HEK293 (cell line): ENCODE measurements at regions not wholly inside any gene's neighbourhood (a gene's known extent, or its start where the extent isn't known, plus 50 kb on each side); places are given as distances from the start of the nearest gene placed in this dataset.

Source experiments
- CTCF ChIA-PET: fragments of 350-600 bp; formaldehyde crosslinking; extraction: SDS; loops from one replicate; lab custom pipeline; 2021; ENCODE audit warnings: antibody characterized with exemption; lab: Yijun Ruan, JAX
- POLR2A ChIA-PET: fragments of 300-600 bp; formaldehyde crosslinking; extraction: SDS; loops from one replicate; lab custom pipeline; 2020; ENCODE audit warnings: antibody characterized with exemption, inconsistent platforms; lab: Yijun Ruan, JAX
- H3K27ac ChIP-seq: fragments of 200-500 bp; sonication (Bioruptor generic); 2 replicates; pipeline ENCODE4 v1.5.1; 2014; ENCODE audit warnings: low read depth, low read length, control low read depth, inconsistent platforms; ENCODE audit errors: extremely low read depth
- H3K36me3 ChIP-seq, 2 experiments: fragments of 200-500 bp in 1 of 2; sonication (Bioruptor generic) in 1 of 2; 1 replicate in 1 of 2; 2 replicates in 1 of 2; pipeline ENCODE4 v1.5.1; 2014 to 2017; ENCODE audit warnings: inconsistent platforms in 2 of 2, low read length in 2 of 2; ENCODE audit not compliant: control insufficient read depth in 2 of 2, insufficient read depth in 1 of 2
- H3K4me1 ChIP-seq: fragments of 200-500 bp; sonication (Bioruptor generic); 2 replicates; pipeline ENCODE4 v1.5.1; 2014; ENCODE audit warnings: mild to moderate bottlenecking, low read length, inconsistent platforms; ENCODE audit not compliant: control insufficient read depth, insufficient read depth
- H3K4me3 ChIP-seq: 2 replicates; pipeline ENCODE4 v1.5.1; 2011; ENCODE audit warnings: low read depth, mild to moderate bottlenecking, control low read depth, low read length, moderate library complexity
- H3K9me3 ChIP-seq: fragments of 200-500 bp; sonication (Bioruptor generic); 2 replicates; pipeline ENCODE4 v1.5.1; 2014; ENCODE audit warnings: low read depth, low read length, inconsistent platforms; ENCODE audit not compliant: control insufficient read depth, insufficient read depth
- MYNN ChIP-seq: fragments of 450-650 bp; formaldehyde crosslinking; IDR thresholded peaks from 2 replicates; pipeline ENCODE4 v1.5.1; 2016; ENCODE audit warnings: missing biosample characterization, missing genetic modification characterization, borderline replicate concordance
- ZBTB17 ChIP-seq: fragments of 450-650 bp; formaldehyde crosslinking; IDR thresholded peaks from 2 replicates; pipeline ENCODE4 v1.5.1; 2016; ENCODE audit warnings: missing biosample characterization, missing genetic modification characterization
- ZBTB26 ChIP-seq: fragments of 450-650 bp; formaldehyde crosslinking; optimal IDR thresholded peaks from 2 replicates; pipeline ENCODE3; 2016; ENCODE audit warnings: missing biosample characterization, mild to moderate bottlenecking, missing genetic modification characterization
- ZEB2 ChIP-seq: fragments of 450-650 bp; formaldehyde crosslinking; IDR thresholded peaks from 2 replicates; pipeline ENCODE4 v1.5.1; 2016; ENCODE audit warnings: missing biosample characterization, missing genetic modification characterization
- ZFP37 ChIP-seq: fragments of 450-650 bp; formaldehyde crosslinking; IDR thresholded peaks from 2 replicates; pipeline ENCODE4 v1.5.1; 2016; ENCODE audit warnings: missing biosample characterization, missing genetic modification characterization
- ZNF112 ChIP-seq: fragments of 450-650 bp; formaldehyde crosslinking; IDR thresholded peaks from 2 replicates; pipeline ENCODE4 v1.5.0; 2017; ENCODE audit warnings: missing biosample characterization, missing genetic modification characterization
- ZNF16 ChIP-seq: fragments of 450-650 bp; formaldehyde crosslinking; IDR thresholded peaks from 2 replicates; pipeline ENCODE4 v1.5.1; 2016; ENCODE audit warnings: low read depth, missing biosample characterization, missing genetic modification characterization
- ZNF169 ChIP-seq: fragments of 450-650 bp; formaldehyde crosslinking; IDR thresholded peaks from 2 replicates; pipeline ENCODE4 v1.5.1; 2016; ENCODE audit warnings: missing biosample characterization, missing genetic modification characterization
- ZNF24 ChIP-seq: fragments of 450-650 bp; formaldehyde crosslinking; IDR thresholded peaks from 2 replicates; pipeline ENCODE4 v1.5.1; 2016; ENCODE audit warnings: missing biosample characterization, missing genetic modification characterization
- ZNF433 ChIP-seq: fragments of 450-650 bp; formaldehyde crosslinking; IDR thresholded peaks from 2 replicates; pipeline ENCODE4 v1.5.1; 2016; ENCODE audit warnings: missing biosample characterization, missing genetic modification characterization, low read depth
- ZNF501 ChIP-seq: fragments of 450-650 bp; formaldehyde crosslinking; IDR thresholded peaks from 2 replicates; pipeline ENCODE4 v1.5.1; 2016; ENCODE audit warnings: missing biosample characterization, missing genetic modification characterization
- ZNF529 ChIP-seq: fragments of 450-650 bp; formaldehyde crosslinking; IDR thresholded peaks from 2 replicates; pipeline ENCODE4 v1.5.1; 2017; ENCODE audit warnings: missing genetic modification characterization, missing biosample characterization; ENCODE audit not compliant: insufficient replicate concordance
- ZNF549 ChIP-seq: fragments of 450-650 bp; IDR thresholded peaks from 2 replicates; pipeline ENCODE4 v1.5.1; 2018; ENCODE audit warnings: missing biosample characterization, missing genetic modification characterization, mild to moderate bottlenecking, inconsistent platforms, moderate library complexity
- ZNF664 ChIP-seq: fragments of 450-650 bp; formaldehyde crosslinking; IDR thresholded peaks from 2 replicates; pipeline ENCODE4 v1.5.1; 2016; ENCODE audit warnings: missing biosample characterization, missing genetic modification characterization
- ZNF701 ChIP-seq: fragments of 450-650 bp; formaldehyde crosslinking; IDR thresholded peaks from 2 replicates; pipeline ENCODE4 v1.5.1; 2016; ENCODE audit warnings: missing biosample characterization, missing genetic modification characterization
- ZNF704 ChIP-seq: fragments of 450-650 bp; formaldehyde crosslinking; IDR thresholded peaks from 2 replicates; pipeline ENCODE4 v1.5.1; 2016; ENCODE audit warnings: missing biosample characterization, missing genetic modification characterization
- ZNF76 ChIP-seq: fragments of 450-650 bp; formaldehyde crosslinking; IDR thresholded peaks from 2 replicates; pipeline ENCODE4; 2016; ENCODE audit warnings: low read depth, missing biosample characterization, missing genetic modification characterization, borderline replicate concordance
- ZSCAN16 ChIP-seq: fragments of 450-650 bp; formaldehyde crosslinking; IDR thresholded peaks from 2 replicates; pipeline ENCODE4 v1.5.1; 2016; ENCODE audit warnings: missing biosample characterization, missing genetic modification characterization
- TF ChIP-seq, protein P1 (sequence below): sonication (generic); formaldehyde crosslinking; IDR thresholded peaks from 2 replicates; pipeline ENCODE4 v1.8.1; 2022; ENCODE audit warnings: mild to moderate bottlenecking, moderate library complexity, missing genetic modification reagents
- TF ChIP-seq, protein P2 (sequence below): IDR thresholded peaks from 2 replicates; pipeline ENCODE4 v1.6.1; 2011; ENCODE audit warnings: mild to moderate bottlenecking, low read depth, low read length, borderline replicate concordance
- TF ChIP-seq, protein P3 (sequence below): fragments of 450-650 bp; formaldehyde crosslinking; conservative IDR thresholded peaks from 2 replicates; pipeline ENCODE4 v1.5.1; 2016; ENCODE audit warnings: low read depth, missing biosample characterization, missing genetic modification characterization

- no peak for TF ChIP-seq ZNF433
- no peak for TF ChIP-seq ZNF169 (tag by site-specific recombination)
Observed at GRCh38 chr10:52645187-52645758, 127.3 kb downstream of the MBL2 start (continued).

- no peak overlapping the region for H3K4me3 ChIP-seq
- H3K9me3 ChIP-seq: no peaks in the 10 kb centered on the region
- TF ChIP-seq ZNF701 (tag by site-specific recombination) (no peak), ZNF24 (no peak), ZNF16 (tag by site-specific recombination) (no peak), ZNF704 (tag by site-specific recombination) (no peak), ZNF529 (tag by site-specific recombination) (no peak), ZNF664 (tag by site-specific recombination) (no peak), ZNF501 (no peak), ZNF549 (tag by site-specific recombination) (no peak), ZFP37 (tag by site-specific recombination) (no peak), ZSCAN16 (tag by site-specific recombination) (no peak), ZBTB17 (no peak), ZBTB26 (tag by site-specific recombination) (no peak), ZNF112 (tag by site-specific recombination) (no peak), MYNN (tag by site-specific recombination) (no peak), ZEB2 (tag by site-specific recombination) (no peak), ZNF76 (no peak)
- TF ChIP-seq, protein P1, sequence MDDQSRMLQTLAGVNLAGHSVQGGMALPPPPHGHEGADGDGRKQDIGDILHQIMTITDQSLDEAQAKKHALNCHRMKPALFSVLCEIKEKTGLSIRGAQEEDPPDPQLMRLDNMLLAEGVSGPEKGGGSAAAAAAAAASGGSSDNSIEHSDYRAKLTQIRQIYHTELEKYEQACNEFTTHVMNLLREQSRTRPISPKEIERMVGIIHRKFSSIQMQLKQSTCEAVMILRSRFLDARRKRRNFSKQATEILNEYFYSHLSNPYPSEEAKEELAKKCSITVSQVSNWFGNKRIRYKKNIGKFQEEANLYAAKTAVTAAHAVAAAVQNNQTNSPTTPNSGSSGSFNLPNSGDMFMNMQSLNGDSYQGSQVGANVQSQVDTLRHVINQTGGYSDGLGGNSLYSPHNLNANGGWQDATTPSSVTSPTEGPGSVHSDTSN (CRISPR knock-in tag): no peak
- TF ChIP-seq, protein P2, sequence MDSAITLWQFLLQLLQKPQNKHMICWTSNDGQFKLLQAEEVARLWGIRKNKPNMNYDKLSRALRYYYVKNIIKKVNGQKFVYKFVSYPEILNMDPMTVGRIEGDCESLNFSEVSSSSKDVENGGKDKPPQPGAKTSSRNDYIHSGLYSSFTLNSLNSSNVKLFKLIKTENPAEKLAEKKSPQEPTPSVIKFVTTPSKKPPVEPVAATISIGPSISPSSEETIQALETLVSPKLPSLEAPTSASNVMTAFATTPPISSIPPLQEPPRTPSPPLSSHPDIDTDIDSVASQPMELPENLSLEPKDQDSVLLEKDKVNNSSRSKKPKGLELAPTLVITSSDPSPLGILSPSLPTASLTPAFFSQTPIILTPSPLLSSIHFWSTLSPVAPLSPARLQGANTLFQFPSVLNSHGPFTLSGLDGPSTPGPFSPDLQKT: no peak
- TF ChIP-seq, protein P3, sequence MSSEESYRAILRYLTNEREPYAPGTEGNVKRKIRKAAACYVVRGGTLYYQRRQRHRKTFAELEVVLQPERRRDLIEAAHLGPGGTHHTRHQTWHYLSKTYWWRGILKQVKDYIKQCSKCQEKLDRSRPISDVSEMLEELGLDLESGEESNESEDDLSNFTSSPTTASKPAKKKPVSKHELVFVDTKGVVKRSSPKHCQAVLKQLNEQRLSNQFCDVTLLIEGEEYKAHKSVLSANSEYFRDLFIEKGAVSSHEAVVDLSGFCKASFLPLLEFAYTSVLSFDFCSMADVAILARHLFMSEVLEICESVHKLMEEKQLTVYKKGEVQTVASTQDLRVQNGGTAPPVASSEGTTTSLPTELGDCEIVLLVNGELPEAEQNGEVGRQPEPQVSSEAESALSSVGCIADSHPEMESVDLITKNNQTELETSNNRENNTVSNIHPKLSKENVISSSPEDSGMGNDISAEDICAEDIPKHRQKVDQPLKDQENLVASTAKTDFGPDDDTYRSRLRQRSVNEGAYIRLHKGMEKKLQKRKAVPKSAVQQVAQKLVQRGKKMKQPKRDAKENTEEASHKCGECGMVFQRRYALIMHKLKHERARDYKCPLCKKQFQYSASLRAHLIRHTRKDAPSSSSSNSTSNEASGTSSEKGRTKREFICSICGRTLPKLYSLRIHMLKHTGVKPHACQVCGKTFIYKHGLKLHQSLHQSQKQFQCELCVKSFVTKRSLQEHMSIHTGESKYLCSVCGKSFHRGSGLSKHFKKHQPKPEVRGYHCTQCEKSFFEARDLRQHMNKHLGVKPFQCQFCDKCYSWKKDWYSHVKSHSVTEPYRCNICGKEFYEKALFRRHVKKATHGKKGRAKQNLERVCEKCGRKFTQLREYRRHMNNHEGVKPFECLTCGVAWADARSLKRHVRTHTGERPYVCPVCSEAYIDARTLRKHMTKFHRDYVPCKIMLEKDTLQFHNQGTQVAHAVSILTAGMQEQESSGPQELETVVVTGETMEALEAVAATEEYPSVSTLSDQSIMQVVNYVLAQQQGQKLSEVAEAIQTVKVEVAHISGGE (tag by site-specific recombination): no peak
- TF ChIP-seq, all 188 proteins: peak for 0
- Histone ChIP-seq H3K4me1 (0 out of 2 replicates have a peak, but pooled peaks cover 3% of the 10 kb centered on the region), H3K27ac (no peak overlapping the region), H3K36me3 (no peaks in the 10 kb centered on the region)
- CTCF ChIA-PET: interaction anchor here (1.0 kb wide), 1 partner anchor 80 kb away, joined by 4 read pairs; no protein-coding TSS in a partner anchor
- POLR2A ChIA-PET: no interaction called here
Observed at GRCh38 chr10:52649511-52649910, 123.1 kb downstream of the MBL2 start.
